CD14-positive monocyte (primary cell): ENCODE measurements at regions not wholly inside any gene's neighbourhood (a gene's known extent, or its start where the extent isn't known, plus 50 kb on each side); places are given as distances from the start of the nearest gene placed in this dataset.

Source experiments
- DNase-seq, 3 donors: peaks; one replicate each; pipeline ENCODE4 v3.0.0-alpha.2; 2011 to 2022
- H2AFZ ChIP-seq: 2 replicates; pipeline ENCODE4 v1.6.0; 2012; ENCODE audit warnings: mild to moderate bottlenecking, low read depth, low read length, inconsistent platforms; ENCODE audit not compliant: insufficient read depth, poor library complexity, severe bottlenecking
- H3K27ac ChIP-seq, 2 donors: 1 replicate in 1 of 2; 2 replicates in 1 of 2; pipeline ENCODE4 v1.5.1; 2012 to 2013; ENCODE audit warnings: low read length in 2 of 2, control low read depth in 1 of 2, inconsistent platforms in 1 of 2, low read depth in 1 of 2, mild to moderate bottlenecking in 1 of 2
- H3K27me3 ChIP-seq, 2 donors: one replicate each; pipeline versions ENCODE4 v1.6.0 to v1.6.1; 2011 to 2013; ENCODE audit warnings: low read length in 2 of 2; ENCODE audit not compliant: control insufficient read depth in 2 of 2, insufficient read depth in 2 of 2
- H3K36me3 ChIP-seq, 2 donors: replicated peaks in 1 of 2; 1 replicate in 1 of 2; 2 replicates in 1 of 2; pipeline versions ENCODE4 v1.5.1 to v1.6.1; 2012 to 2013; ENCODE audit warnings: low read length in 2 of 2, control low read depth in 1 of 2, inconsistent platforms in 1 of 2, mild to moderate bottlenecking in 1 of 2; ENCODE audit not compliant: insufficient read depth in 2 of 2, control insufficient read depth in 1 of 2
- H3K4me1 ChIP-seq, 2 donors: 1 replicate in 1 of 2; 2 replicates in 1 of 2; pipeline versions ENCODE4 v1.5.1 to v1.6.1; 2012 to 2013; ENCODE audit warnings: low read length in 2 of 2, control low read depth in 1 of 2, inconsistent platforms in 1 of 2, mild to moderate bottlenecking in 1 of 2, moderate library complexity in 1 of 2; ENCODE audit not compliant: insufficient read depth in 2 of 2, control insufficient read depth in 1 of 2
- H3K4me2 ChIP-seq: replicated peaks from 2 replicates; pipeline ENCODE3; 2012; ENCODE audit warnings: low read length, moderate library complexity, mild to moderate bottlenecking; ENCODE audit not compliant: poor library complexity, severe bottlenecking; ENCODE audit errors: extremely low read depth
- H3K4me3 ChIP-seq, 3 experiments: fragments of 200-600 bp in 1 of 3; sonication (generic) in 1 of 3; replicated peaks in 1 of 3; 1 replicate in 2 of 3; 2 replicates in 1 of 3; pipeline ENCODE4 v1.5.1; 2011 to 2013; ENCODE audit warnings: low read length in 3 of 3, mild to moderate bottlenecking in 3 of 3, control low read depth in 2 of 3, low read depth in 2 of 3, inconsistent platforms in 1 of 3, moderate library complexity in 1 of 3
- H3K79me2 ChIP-seq: 2 replicates; pipeline ENCODE4 v1.6.0; 2012; ENCODE audit warnings: mild to moderate bottlenecking, control low read depth, inconsistent platforms, low read length, moderate library complexity; ENCODE audit not compliant: insufficient read depth
- H3K9ac ChIP-seq: 2 replicates; pipeline ENCODE4 v1.6.0; 2017; ENCODE audit warnings: low read length, mild to moderate bottlenecking; ENCODE audit not compliant: insufficient read depth, poor library complexity, severe bottlenecking
- H3K9me3 ChIP-seq, 2 donors: replicated peaks in 1 of 2; 1 replicate in 1 of 2; 2 replicates in 1 of 2; pipeline versions ENCODE4 v1.5.1 to v1.6.1; 2012 to 2013; ENCODE audit warnings: low read length in 2 of 2, control low read depth in 1 of 2; ENCODE audit not compliant: control insufficient read depth in 1 of 2, insufficient read depth in 1 of 2
- H4K20me1 ChIP-seq: 2 replicates; pipeline ENCODE4 v1.6.0; 2012; ENCODE audit warnings: mild to moderate bottlenecking, low read length, control low read depth, moderate library complexity; ENCODE audit not compliant: insufficient read depth
- H3K27ac Mint-ChIP-seq, 7 donors: one replicate each; pipeline ENCODE4 v1.8.0; 2020; ENCODE audit warnings: mild to moderate bottlenecking in 7 of 7, mixed read lengths in 7 of 7, moderate library complexity in 6 of 7, inconsistent platforms in 2 of 7
- H3K27me3 Mint-ChIP-seq, 3 donors: one replicate each; pipeline ENCODE4 v1.8.0; 2021 to 2022; ENCODE audit warnings: low read depth in 3 of 3, mild to moderate bottlenecking in 3 of 3, mixed read lengths in 3 of 3, moderate library complexity in 3 of 3, inconsistent platforms in 1 of 3
- H3K36me3 Mint-ChIP-seq, 2 donors: one replicate each; pipeline ENCODE4 v1.8.0; 2020; ENCODE audit warnings: mixed read lengths in 2 of 2, inconsistent platforms in 1 of 2, mild to moderate bottlenecking in 1 of 2
- H3K4me1 Mint-ChIP-seq: one replicate; pipeline ENCODE4 v1.8.0; 2020; ENCODE audit warnings: mild to moderate bottlenecking, mixed read lengths
- H3K4me3 Mint-ChIP-seq, 2 donors: one replicate each; pipeline ENCODE4 v1.8.0; 2020; ENCODE audit warnings: mild to moderate bottlenecking in 2 of 2, mixed read lengths in 2 of 2, moderate library complexity in 1 of 2
- H3K9me3 Mint-ChIP-seq, 7 donors: one replicate each; pipeline ENCODE4 v1.8.0; 2020 to 2022; ENCODE audit warnings: mixed read lengths in 7 of 7, mild to moderate bottlenecking in 6 of 7, moderate library complexity in 6 of 7, inconsistent platforms in 2 of 7
- WGBS: methylation state at CpG from one replicate; pipeline ENCODE4 v1.1.5; 2013; ENCODE audit warnings: missing lambda C conversion rate; ENCODE audit not compliant: insufficient coverage; 5-methylcytosine and 5-hydroxymethylcytosine counted together
- intact Hi-C, 2 donors: fragments of 100-400 bp; cut with micrococcal nuclease; formaldehyde crosslinking; loops; one replicate each; pipeline versions ENCODE4 v1.15.0 to v1.15.1; 2023
- TF ChIP-seq, protein P1 (sequence below): fragments of 200-600 bp; IDR thresholded peaks from one replicate; pipeline ENCODE4 v1.8.0; 2022; ENCODE audit warnings: antibody characterized with exemption, mild to moderate bottlenecking

DNA sequence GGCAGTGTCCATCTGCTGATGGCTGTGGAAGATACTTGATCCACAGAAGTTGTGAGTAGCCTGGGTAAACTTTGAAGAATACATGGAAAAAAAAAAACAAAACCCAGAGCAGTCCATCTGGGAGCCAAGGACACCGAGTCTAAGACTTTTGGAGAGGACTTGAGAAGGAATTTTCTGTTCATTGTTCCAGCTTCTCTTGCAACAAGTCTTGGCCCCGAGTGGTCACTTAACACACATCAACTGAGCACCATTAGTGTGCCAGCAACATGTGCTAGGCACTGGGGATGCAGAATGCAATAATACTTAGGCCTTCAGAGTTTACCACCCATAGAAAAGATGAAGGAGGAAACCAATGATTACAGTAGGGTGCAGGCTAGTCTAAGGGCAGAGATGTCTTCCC, 266.7 kb downstream of the EMP1 start:
- H3K9me3 Mint-ChIP-seq: peaks cover 0 to 2% (median 0%) of the 10 kb centered on the region in 7 donors
- TF ChIP-seq, protein P1, sequence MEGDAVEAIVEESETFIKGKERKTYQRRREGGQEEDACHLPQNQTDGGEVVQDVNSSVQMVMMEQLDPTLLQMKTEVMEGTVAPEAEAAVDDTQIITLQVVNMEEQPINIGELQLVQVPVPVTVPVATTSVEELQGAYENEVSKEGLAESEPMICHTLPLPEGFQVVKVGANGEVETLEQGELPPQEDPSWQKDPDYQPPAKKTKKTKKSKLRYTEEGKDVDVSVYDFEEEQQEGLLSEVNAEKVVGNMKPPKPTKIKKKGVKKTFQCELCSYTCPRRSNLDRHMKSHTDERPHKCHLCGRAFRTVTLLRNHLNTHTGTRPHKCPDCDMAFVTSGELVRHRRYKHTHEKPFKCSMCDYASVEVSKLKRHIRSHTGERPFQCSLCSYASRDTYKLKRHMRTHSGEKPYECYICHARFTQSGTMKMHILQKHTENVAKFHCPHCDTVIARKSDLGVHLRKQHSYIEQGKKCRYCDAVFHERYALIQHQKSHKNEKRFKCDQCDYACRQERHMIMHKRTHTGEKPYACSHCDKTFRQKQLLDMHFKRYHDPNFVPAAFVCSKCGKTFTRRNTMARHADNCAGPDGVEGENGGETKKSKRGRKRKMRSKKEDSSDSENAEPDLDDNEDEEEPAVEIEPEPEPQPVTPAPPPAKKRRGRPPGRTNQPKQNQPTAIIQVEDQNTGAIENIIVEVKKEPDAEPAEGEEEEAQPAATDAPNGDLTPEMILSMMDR: no peak
- no peaks in the 10 kb centered on the region for H3K4me1 Mint-ChIP-seq
- Histone ChIP-seq H4K20me1 (no peaks in the 10 kb centered on the region), H3K9ac (no peak overlapping the region), H3K27ac (no peak overlapping the region), H3K4me3 (no peak overlapping the region), H3K4me2 (no peak overlapping the region), H3K79me2 (no peaks in the 10 kb centered on the region), H3K9me3 (no peaks in the 10 kb centered on the region), H3K4me1 (no peaks in the 10 kb centered on the region), H2AFZ (no peak overlapping the region), H3K27me3 (peaks cover 0 to 2% of the 10 kb centered on the region in 2 donors), H3K36me3 (no peaks in the 10 kb centered on the region)
- 30% methylated on average over 1 of the region's 2 CpGs for WGBS
- no peak overlapping the region for H3K27ac Mint-ChIP-seq
- no peak overlapping the region for H3K4me3 Mint-ChIP-seq
- H3K36me3 Mint-ChIP-seq: no peaks in the 10 kb centered on the region
- intact Hi-C loops: no loop called here
- DNase-seq: no peak
- H3K27me3 Mint-ChIP-seq: peaks cover 2 to 11% (median 3%) of the 10 kb centered on the region in 3 donors

DNA sequence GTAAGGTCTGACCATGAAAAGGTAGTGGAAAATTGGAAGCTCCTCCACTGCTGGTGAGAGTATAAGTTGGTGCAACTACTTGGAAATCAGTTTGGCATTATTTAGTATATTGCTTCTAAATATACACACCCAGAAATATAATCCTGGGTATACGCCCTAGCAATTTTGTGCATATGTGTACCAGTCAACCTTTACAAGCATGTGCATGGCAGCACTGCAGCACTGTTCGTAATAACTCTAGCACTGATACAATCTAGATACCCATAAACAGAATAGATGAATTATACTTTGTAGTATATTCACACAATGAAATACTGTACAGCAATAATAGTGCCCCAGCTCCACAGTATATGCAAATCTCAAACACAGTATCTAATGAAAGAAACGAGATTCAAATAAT, 265.9 kb downstream of the EMP1 start:
- no CpG with 5 or more reads among the region's 3 CpGs for WGBS
- intact Hi-C loops: no loop called here
- no peak overlapping the region for H3K4me2 ChIP-seq

More for the DNA sequence above, 265.9 kb downstream of the EMP1 start:
- Histone ChIP-seq H3K4me1 (no peaks in the 10 kb centered on the region), H3K4me3 (no peak overlapping the region), H3K36me3 (no peaks in the 10 kb centered on the region), H4K20me1 (no peaks in the 10 kb centered on the region), H3K27ac (no peak overlapping the region), H3K79me2 (no peaks in the 10 kb centered on the region), H3K27me3 (peaks cover 0 to 2% of the 10 kb centered on the region in 2 donors), H3K9ac (no peak overlapping the region), H2AFZ (no peak overlapping the region), H3K9me3 (no peaks in the 10 kb centered on the region)
- TF ChIP-seq, protein P1: no peak
- no peak overlapping the region for H3K27ac Mint-ChIP-seq
- DNase-seq: no peak
- no peaks in the 10 kb centered on the region for H3K36me3 Mint-ChIP-seq
- H3K9me3 Mint-ChIP-seq: peaks cover 0 to 2% (median 0%) of the 10 kb centered on the region in 7 donors
- H3K27me3 Mint-ChIP-seq: peaks cover 2 to 11% (median 3%) of the 10 kb centered on the region in 3 donors
- H3K4me3 Mint-ChIP-seq: no peak overlapping the region
- no peaks in the 10 kb centered on the region for H3K4me1 Mint-ChIP-seq
